ENCODE measurements at regions not wholly inside any gene's neighbourhood (a gene's known extent, or its start where the extent isn't known, plus 50 kb on each side); places are given as distances from the start of the nearest gene placed in this dataset.

GRCh38 chr9:12274577-12274976, 418.6 kb upstream of the TYRP1 start:
- TF ChIP-seq CTCF (IDR thresholded peaks at IDR 0.05) (no peak), REST (IDR thresholded peaks at IDR 0.05; ENCODE audit: insufficient read depth in 1 of 2, low read depth in 2 of 2, low read length in 1 of 2) (no peak)

Measured in Panc1 (cell line).